ENCODE measurements at regions not wholly inside any gene's neighbourhood (a gene's known extent, or its start where the extent isn't known, plus 50 kb on each side); places are given as distances from the start of the nearest gene placed in this dataset.

DNA sequence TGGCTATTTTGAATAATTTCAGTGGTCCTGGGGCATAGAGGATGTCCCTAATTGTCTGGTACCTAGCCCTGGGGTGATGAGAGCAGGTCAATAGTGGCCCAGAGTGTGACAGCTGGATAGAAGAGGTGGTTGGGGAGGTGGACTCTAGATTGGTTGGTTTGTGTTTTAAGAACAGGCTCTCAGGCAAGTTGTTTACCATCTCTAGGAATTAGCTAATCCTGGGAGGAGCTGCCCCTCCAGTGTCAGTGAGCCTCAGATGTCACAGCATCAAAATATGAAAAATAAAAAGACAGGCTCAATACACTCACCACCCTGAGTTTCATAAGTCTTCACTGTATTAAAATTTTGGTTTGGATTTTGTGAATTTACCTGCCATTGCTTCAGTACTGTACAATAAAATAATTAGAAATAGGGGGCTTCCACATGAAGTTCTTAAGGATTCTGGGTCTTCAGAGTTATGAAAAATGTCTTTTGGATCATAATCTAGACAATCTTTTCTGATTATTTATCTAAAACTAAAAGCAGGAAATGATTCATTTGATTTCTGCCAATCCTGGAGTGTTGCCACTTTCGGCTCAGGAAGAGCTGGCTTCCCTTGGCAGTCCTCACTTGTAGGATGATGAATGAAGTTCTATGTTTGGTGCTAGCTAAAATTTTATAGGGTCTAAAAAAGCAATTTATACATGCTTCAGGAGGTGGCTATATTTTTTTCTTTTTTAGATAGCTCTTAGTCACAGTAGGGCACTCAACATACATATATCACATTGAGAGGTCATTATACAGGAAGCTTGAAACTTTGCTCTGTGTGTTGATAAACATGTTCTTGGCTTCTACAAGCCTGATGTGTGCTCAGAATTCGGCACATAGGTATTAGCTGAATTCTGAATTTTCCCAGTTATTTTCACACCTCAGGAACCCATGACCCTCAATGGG, 395.1 kb downstream of the RAB28 start:
- H3K9me3 Mint-ChIP-seq, result peaks cover 7% of the 10 kb centered on the region; the same call in 2 of the 3 replicates
- Histone ChIP-seq H3K9me2 (ENCODE audit: insufficient read depth) (peaks cover 4% of the 10 kb centered on the region; the same call in 1 of the 2 replicates), H3K36me3 (ENCODE audit: insufficient read depth) (no peaks in the 10 kb centered on the region), H3K27ac (ENCODE audit: low read depth) (no peak overlapping the region), H3K79me2 (replicated peaks; ENCODE audit: insufficient read depth) (no peaks in the 10 kb centered on the region), H3K4me2 (no peak overlapping the region), H2AFZ (no peak overlapping the region), H3K27me3 (ENCODE audit: insufficient read depth) (no peaks in the 10 kb centered on the region), H3K4me3 (no peak overlapping the region), H3F3A (replicated peaks; ENCODE audit: low read depth) (no peaks in the 10 kb centered on the region), H3K4me1 (ENCODE audit: insufficient read depth) (peaks cover 9% of the 10 kb centered on the region), H4K20me1 (replicated peaks; ENCODE audit: insufficient read depth) (no peaks in the 10 kb centered on the region)
- peak overlapping the region; percentile 15; the same call in 1 of the 2 replicates for H3K27ac Mint-ChIP-seq
- TF ChIP-seq, protein P1, sequence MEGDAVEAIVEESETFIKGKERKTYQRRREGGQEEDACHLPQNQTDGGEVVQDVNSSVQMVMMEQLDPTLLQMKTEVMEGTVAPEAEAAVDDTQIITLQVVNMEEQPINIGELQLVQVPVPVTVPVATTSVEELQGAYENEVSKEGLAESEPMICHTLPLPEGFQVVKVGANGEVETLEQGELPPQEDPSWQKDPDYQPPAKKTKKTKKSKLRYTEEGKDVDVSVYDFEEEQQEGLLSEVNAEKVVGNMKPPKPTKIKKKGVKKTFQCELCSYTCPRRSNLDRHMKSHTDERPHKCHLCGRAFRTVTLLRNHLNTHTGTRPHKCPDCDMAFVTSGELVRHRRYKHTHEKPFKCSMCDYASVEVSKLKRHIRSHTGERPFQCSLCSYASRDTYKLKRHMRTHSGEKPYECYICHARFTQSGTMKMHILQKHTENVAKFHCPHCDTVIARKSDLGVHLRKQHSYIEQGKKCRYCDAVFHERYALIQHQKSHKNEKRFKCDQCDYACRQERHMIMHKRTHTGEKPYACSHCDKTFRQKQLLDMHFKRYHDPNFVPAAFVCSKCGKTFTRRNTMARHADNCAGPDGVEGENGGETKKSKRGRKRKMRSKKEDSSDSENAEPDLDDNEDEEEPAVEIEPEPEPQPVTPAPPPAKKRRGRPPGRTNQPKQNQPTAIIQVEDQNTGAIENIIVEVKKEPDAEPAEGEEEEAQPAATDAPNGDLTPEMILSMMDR (conservative IDR thresholded peaks at IDR 0.05; ENCODE audit: low read depth in 2 of 2), result no peak
- no peak for TF ChIP-seq ZNF114 (CRISPR knock-in tag; IDR thresholded peaks at IDR 0.05)
- no peak for TF ChIP-seq EZH2 (IDR thresholded peaks at IDR 0.05; ENCODE audit: low read depth, unreplicated experiment)
- TF ChIP-seq JUNB (IDR thresholded peaks at IDR 0.05; ENCODE audit: unreplicated experiment), result no peak
- no peak for TF ChIP-seq POLR2AphosphoS5 (IDR thresholded peaks at IDR 0.05; ENCODE audit: low read depth)
- TF ChIP-seq EZH2phosphoT487 (IDR thresholded peaks at IDR 0.05; ENCODE audit: unreplicated experiment), result no peak
- TF ChIP-seq, protein P2, sequence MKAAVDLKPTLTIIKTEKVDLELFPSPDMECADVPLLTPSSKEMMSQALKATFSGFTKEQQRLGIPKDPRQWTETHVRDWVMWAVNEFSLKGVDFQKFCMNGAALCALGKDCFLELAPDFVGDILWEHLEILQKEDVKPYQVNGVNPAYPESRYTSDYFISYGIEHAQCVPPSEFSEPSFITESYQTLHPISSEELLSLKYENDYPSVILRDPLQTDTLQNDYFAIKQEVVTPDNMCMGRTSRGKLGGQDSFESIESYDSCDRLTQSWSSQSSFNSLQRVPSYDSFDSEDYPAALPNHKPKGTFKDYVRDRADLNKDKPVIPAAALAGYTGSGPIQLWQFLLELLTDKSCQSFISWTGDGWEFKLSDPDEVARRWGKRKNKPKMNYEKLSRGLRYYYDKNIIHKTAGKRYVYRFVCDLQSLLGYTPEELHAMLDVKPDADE (IDR thresholded peaks at IDR 0.05), result no peak
- no peak for TF ChIP-seq STAT1 (IDR thresholded peaks at IDR 0.05; ENCODE audit: unreplicated experiment)
- TF ChIP-seq, protein P3, sequence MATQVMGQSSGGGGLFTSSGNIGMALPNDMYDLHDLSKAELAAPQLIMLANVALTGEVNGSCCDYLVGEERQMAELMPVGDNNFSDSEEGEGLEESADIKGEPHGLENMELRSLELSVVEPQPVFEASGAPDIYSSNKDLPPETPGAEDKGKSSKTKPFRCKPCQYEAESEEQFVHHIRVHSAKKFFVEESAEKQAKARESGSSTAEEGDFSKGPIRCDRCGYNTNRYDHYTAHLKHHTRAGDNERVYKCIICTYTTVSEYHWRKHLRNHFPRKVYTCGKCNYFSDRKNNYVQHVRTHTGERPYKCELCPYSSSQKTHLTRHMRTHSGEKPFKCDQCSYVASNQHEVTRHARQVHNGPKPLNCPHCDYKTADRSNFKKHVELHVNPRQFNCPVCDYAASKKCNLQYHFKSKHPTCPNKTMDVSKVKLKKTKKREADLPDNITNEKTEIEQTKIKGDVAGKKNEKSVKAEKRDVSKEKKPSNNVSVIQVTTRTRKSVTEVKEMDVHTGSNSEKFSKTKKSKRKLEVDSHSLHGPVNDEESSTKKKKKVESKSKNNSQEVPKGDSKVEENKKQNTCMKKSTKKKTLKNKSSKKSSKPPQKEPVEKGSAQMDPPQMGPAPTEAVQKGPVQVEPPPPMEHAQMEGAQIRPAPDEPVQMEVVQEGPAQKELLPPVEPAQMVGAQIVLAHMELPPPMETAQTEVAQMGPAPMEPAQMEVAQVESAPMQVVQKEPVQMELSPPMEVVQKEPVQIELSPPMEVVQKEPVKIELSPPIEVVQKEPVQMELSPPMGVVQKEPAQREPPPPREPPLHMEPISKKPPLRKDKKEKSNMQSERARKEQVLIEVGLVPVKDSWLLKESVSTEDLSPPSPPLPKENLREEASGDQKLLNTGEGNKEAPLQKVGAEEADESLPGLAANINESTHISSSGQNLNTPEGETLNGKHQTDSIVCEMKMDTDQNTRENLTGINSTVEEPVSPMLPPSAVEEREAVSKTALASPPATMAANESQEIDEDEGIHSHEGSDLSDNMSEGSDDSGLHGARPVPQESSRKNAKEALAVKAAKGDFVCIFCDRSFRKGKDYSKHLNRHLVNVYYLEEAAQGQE (IDR thresholded peaks at IDR 0.05; ENCODE audit: unreplicated experiment), result no peak
- no peak for TF ChIP-seq CREB1 (CRISPR knock-in tag; IDR thresholded peaks at IDR 0.05; ENCODE audit: low read depth)
- H3K36me3 Mint-ChIP-seq (ENCODE audit: low read depth), result no peaks in the 10 kb centered on the region
- ATAC-seq (no peak), DNase-seq (ENCODE audit: low spot score) (no peak)
- no peaks in the 10 kb centered on the region for H3K27me3 Mint-ChIP-seq (ENCODE audit: insufficient read depth, low read depth, poor library complexity)
- peaks cover 9% of the 10 kb centered on the region for H3K4me1 Mint-ChIP-seq
- no peak overlapping the region for H3K4me3 Mint-ChIP-seq
